Lower leg skin (tissue), 4 donors: ENCODE measurements at regions not wholly inside any gene's neighbourhood (a gene's known extent, or its start where the extent isn't known, plus 50 kb on each side); places are given as distances from the start of the nearest gene placed in this dataset.

Experiments used
- DNase-seq, 2 donors: peaks; one replicate each; pipeline ENCODE4 v3.0.0-alpha.2; 2019; ENCODE audit warnings: low spot score in 2 of 2
- H3K4me3 ChIP-seq: fragments of 200-600 bp; sonication (generic); 2 replicates; pipeline ENCODE4 v1.5.1; 2017; ENCODE audit warnings: mild to moderate bottlenecking, low read depth; ENCODE audit not compliant: poor library complexity, severe bottlenecking
- CTCF ChIP-seq, 3 donors: fragments of 450-650 bp; IDR thresholded peaks; one replicate each; pipeline ENCODE4 v1.5.1; 2016; ENCODE audit warnings: antibody characterized with exemption in 3 of 3, mild to moderate bottlenecking in 3 of 3, moderate library complexity in 2 of 3
- POLR2A ChIP-seq, 2 donors: fragments of 450-650 bp; IDR thresholded peaks; one replicate each; pipeline ENCODE4 v1.6.1; 2016 to 2017; ENCODE audit warnings: antibody characterized with exemption in 2 of 2, mild to moderate bottlenecking in 1 of 2, moderate library complexity in 1 of 2
- whole genome bisulfite sequencing, 2 donors: methylation state at CpG; one replicate each; pipeline ENCODE4 v1.1.5; 2018; 5-methylcytosine and 5-hydroxymethylcytosine counted together
- intact Hi-C: fragments of 100-400 bp; cut with DNase I; formaldehyde crosslinking; loops from one replicate; pipeline ENCODE4 v1.15.0; 2023; ENCODE audit warnings: low total_unique reads

- 70 to 74% methylated on average over 1 of the region's 1 CpG for WGBS, 2 donors
- intact Hi-C loops = no loop called here
- TF ChIP-seq CTCF (IDR thresholded peaks at IDR 0.05) (no peak), POLR2A (IDR thresholded peaks at IDR 0.05) (no peak)
- H3K4me3 ChIP-seq = no peak overlapping the region
- no peak for DNase-seq
Measured at GRCh38 chr16:62876133-62876532, 839.9 kb upstream of the CDH8 start.

DNA sequence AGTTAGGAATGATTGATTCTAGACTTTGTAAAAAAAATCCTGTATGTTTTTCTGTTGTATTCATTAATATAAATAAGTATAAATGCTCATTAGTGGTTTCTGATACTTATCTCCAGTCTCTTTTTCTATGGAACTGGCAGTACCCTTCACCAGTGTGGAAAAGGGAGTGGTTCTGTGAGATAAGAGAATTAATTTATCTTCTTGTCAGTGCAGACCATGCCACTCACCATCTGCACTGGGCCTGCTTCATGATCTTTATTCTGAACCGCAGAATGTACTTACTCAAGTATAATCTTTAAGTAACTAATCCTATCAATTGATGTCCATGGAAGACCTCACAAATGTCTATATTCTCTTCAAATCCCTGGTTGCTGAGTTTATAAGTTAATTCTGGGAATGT lies 836.1 kb upstream of the CDH8 start:
- H3K4me3 ChIP-seq = no peak overlapping the region
- DNase-seq = no peak
- intact Hi-C loops = no loop called here
- no peak for TF ChIP-seq POLR2A (IDR thresholded peaks at IDR 0.05)
- no peak for TF ChIP-seq CTCF (IDR thresholded peaks at IDR 0.05)
- WGBS, 2 donors = 89 to 96% methylated on average over 1 of the region's 1 CpG

- no peak for TF ChIP-seq POLR2A (IDR thresholded peaks at IDR 0.05)
- no peak overlapping the region for H3K4me3 ChIP-seq
- intact Hi-C loops = no loop called here
- no peak for DNase-seq
Measured at GRCh38 chr16:62870554-62870953, 834.3 kb upstream of the CDH8 start.

DNA sequence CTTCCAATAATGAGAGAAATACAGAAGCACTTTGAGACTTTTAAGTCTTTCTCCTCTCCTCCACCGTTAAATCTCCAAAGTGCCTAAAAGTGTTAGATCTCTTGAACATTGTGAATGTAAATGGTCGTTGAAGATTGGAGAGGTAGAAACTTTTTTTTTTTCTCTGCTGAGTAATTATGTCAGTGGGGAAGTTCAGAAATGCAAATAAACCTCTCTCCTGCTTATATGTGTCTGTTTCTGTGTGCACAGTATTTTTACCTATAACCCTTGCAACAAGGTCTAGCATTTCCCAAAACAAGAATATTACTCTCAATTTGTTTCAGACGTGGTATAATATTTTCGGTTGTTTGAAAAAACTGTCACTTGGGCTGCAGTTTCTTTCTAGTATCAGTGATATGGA lies 833.6 kb upstream of the CDH8 start:
- no peak for DNase-seq
- no peak overlapping the region for H3K4me3 ChIP-seq
- WGBS, 2 donors = 62 to 65% methylated on average over 4 of the region's 4 CpGs
- intact Hi-C loops = no loop called here
- TF ChIP-seq POLR2A (IDR thresholded peaks at IDR 0.05) (no peak), CTCF (IDR thresholded peaks at IDR 0.05) (no peak)

DNA sequence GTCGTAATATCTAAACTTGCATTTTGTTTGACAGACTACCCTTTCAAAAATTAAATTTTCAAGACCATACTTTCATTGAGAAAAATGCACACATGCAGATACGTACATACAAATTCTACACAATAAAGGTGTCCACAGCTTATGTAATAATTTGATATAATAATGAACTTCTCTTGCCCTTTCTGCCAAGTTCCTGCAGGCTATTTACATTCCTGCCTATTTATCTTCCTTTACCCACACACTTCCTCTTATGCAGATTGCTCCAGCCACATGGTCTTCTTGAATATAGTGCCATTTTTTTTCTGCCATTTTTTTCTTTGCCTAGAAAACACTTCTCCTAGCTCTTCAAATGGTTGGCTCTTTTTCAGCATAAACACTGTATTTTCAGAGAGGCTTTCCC lies 826.9 kb upstream of the CDH8 start:
- intact Hi-C loops = no loop called here
- no peak overlapping the region for H3K4me3 ChIP-seq
- no peak for DNase-seq
- 82 to 83% methylated on average over 2 of the region's 2 CpGs for WGBS, 2 donors
- TF ChIP-seq CTCF (IDR thresholded peaks at IDR 0.05) (no peak), POLR2A (IDR thresholded peaks at IDR 0.05) (no peak)

DNA sequence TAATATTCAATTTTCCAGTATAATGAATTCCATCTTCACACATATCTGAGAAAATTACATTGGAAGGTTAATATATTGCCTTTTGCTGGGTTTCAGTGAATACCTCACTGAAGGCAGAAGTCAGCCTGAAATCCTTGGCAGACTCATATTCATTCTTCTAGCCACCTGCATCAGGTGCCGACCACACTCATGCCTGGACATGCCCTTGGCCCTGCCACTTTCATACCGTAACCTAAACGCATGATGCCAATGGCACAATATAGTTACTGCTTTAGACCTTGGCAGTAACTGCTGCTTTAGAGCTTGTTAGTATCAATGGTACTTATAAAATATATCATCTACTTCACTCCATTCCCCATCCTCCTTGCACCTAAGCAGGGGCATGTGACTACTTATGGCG lies 817.6 kb upstream of the CDH8 start:
- H3K4me3 ChIP-seq = no peak overlapping the region
- intact Hi-C loops = no loop called here
- WGBS, 2 donors = 75 to 78% methylated on average over 4 of the region's 4 CpGs
- no peak for DNase-seq
- TF ChIP-seq POLR2A (IDR thresholded peaks at IDR 0.05) (no peak), CTCF (IDR thresholded peaks at IDR 0.05) (no peak)
